GM10266 (cell line): ENCODE measurements at regions not wholly inside any gene's neighbourhood (a gene's known extent, or its start where the extent isn't known, plus 50 kb on each side); places are given as distances from the start of the nearest gene placed in this dataset.

Source experiments
- DNase-seq: peaks from one replicate; pipeline ENCODE4 v3.0.0; 2012; ENCODE audit errors: extremely low spot score
- CTCF ChIP-seq: IDR thresholded peaks from 2 replicates; pipeline ENCODE4 v1.5.1; 2012; ENCODE audit warnings: mild to moderate bottlenecking, low read depth; ENCODE audit not compliant: control insufficient read depth, insufficient read depth; ENCODE audit errors: missing control alignments

GRCh38 chr3:163655021-163655420, 1423.3 kb downstream of the SI start:
- no peak for DNase-seq
- no peak for TF ChIP-seq CTCF

- TF ChIP-seq CTCF = no peak
- DNase-seq = no peak
Observed at GRCh38 chr3:163644172-163644571, 1434.1 kb downstream of the SI start.

- DNase-seq = no peak
- TF ChIP-seq CTCF = no peak
Observed at GRCh38 chr3:163632722-163633121, 1445.6 kb downstream of the SI start.

GRCh38 chr3:163626753-163627152, 1451.5 kb downstream of the SI start:
- TF ChIP-seq CTCF = no peak
- DNase-seq = no peak

- no peak for DNase-seq
- TF ChIP-seq CTCF = no peak
Observed at GRCh38 chr3:163622384-163622783, 1455.9 kb downstream of the SI start.

- DNase-seq = no peak
- TF ChIP-seq CTCF = no peak
Observed at GRCh38 chr3:163614886-163615285, 1463.4 kb downstream of the SI start.

- no peak for DNase-seq
- no peak for TF ChIP-seq CTCF
Observed at GRCh38 chr3:163605915-163606314, 1472.4 kb downstream of the SI start.
